ENCODE measurements at regions not wholly inside any gene's neighbourhood (a gene's known extent, or its start where the extent isn't known, plus 50 kb on each side); places are given as distances from the start of the nearest gene placed in this dataset.

GRCh38 chr4:167424341-167425256 is 190.3 kb upstream of the SPOCK3 start:
- 0 out of 2 replicates have a peak, but pooled peaks cover 3% of the 10 kb centered on the region for H3K9me3 Mint-ChIP-seq
- no peaks in the 10 kb centered on the region for H3K36me3 Mint-ChIP-seq
- ChIA-PET CTCF (no interaction called here), POLR2A (no interaction called here)
- no peak overlapping the region for H3K4me3 Mint-ChIP-seq
- peaks cover 23% of the 10 kb centered on the region for H3K4me1 Mint-ChIP-seq
- H3K27ac Mint-ChIP-seq, result no peak overlapping the region
- ATAC-seq (no peak), DNase-seq (ENCODE audit: low spot score) (no peak)
- TF ChIP-seq ZNF232 (CRISPR knock-in tag; IDR thresholded peaks at IDR 0.05), result no peak
- TF ChIP-seq ZBTB43 (CRISPR knock-in tag; IDR thresholded peaks at IDR 0.05), result no peak
- TF ChIP-seq CREM (CRISPR knock-in tag; IDR thresholded peaks at IDR 0.05), result no peak
- TF ChIP-seq NR2C2 (CRISPR knock-in tag; IDR thresholded peaks at IDR 0.05), result no peak
- TF ChIP-seq ZNF396 (CRISPR knock-in tag; IDR thresholded peaks at IDR 0.05; ENCODE audit: borderline replicate concordance), result no peak
- no peak for TF ChIP-seq ZNF263 (CRISPR knock-in tag; IDR thresholded peaks at IDR 0.05; ENCODE audit: low read depth)
- no peak for TF ChIP-seq ZNF416 (CRISPR knock-in tag; IDR thresholded peaks at IDR 0.05)
- TF ChIP-seq ZSCAN18 (CRISPR knock-in tag; IDR thresholded peaks at IDR 0.05), result no peak
- no peak for TF ChIP-seq MXD4 (CRISPR knock-in tag; IDR thresholded peaks at IDR 0.05; ENCODE audit: borderline replicate concordance)
- H3K27me3 Mint-ChIP-seq (ENCODE audit: low read depth), result no peaks in the 10 kb centered on the region

GRCh38 chr4:167428156-167428555 is 193.9 kb upstream of the SPOCK3 start:
- no peaks in the 10 kb centered on the region for H3K27me3 Mint-ChIP-seq (ENCODE audit: low read depth)
- no peak overlapping the region for H3K4me3 Mint-ChIP-seq
- H3K36me3 Mint-ChIP-seq, result peaks cover 4% of the 10 kb centered on the region
- ATAC-seq (no peak), DNase-seq (ENCODE audit: low spot score) (no peak)
- TF ChIP-seq ARID4B (CRISPR knock-in tag; IDR thresholded peaks at IDR 0.05; ENCODE audit: borderline replicate concordance), result no peak
- CTCF ChIA-PET, result no interaction called here
- peaks cover 17% of the 10 kb centered on the region for H3K4me1 Mint-ChIP-seq
- POLR2A ChIA-PET, result no interaction called here
- H3K9me3 Mint-ChIP-seq, result peaks cover 13% of the 10 kb centered on the region
- H3K27ac Mint-ChIP-seq, result no peak overlapping the region

DNA sequence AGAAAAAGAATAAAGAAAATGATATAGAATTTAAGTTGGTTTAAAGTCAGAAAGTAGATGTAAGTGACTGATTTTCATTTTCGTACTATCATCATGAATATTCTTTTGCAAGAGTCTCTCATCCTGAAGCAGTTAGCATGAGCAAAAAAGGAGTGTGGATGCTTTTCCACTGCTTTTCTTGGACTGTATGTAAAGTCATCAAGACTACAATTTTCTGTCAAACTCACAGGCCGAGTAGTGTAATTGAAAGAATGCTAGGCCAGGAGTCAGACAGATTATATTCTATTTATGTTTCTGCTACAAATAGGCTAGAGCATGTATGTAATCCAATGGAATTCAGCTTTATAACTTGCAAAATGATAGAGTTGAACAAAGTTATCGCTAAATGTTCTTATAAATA is 197.1 kb upstream of the SPOCK3 start:
- no peak for DNase-seq (ENCODE audit: low spot score)
- CTCF ChIA-PET, result no interaction called here
- Mint-ChIP-seq H3K27me3 (ENCODE audit: low read depth) (no peaks in the 10 kb centered on the region; the same call in 1 of the 2 replicates), H3K4me1 (peaks cover 12% of the 10 kb centered on the region), H3K4me3 (no peak overlapping the region), H3K36me3 (peaks cover 4% of the 10 kb centered on the region), H3K9me3 (peaks cover 16% of the 10 kb centered on the region), H3K27ac (no peak overlapping the region)
- ATAC-seq, result no peak
- POLR2A ChIA-PET, result no interaction called here
- TF ChIP-seq SOX15 (CRISPR knock-in tag; IDR thresholded peaks at IDR 0.05) (no peak), ZNF219 (CRISPR knock-in tag; IDR thresholded peaks at IDR 0.05; ENCODE audit: borderline replicate concordance) (no peak), SMAD3 (CRISPR knock-in tag; IDR thresholded peaks at IDR 0.05; ENCODE audit: borderline replicate concordance) (no peak)
